SH-SY5Y (cell line): ENCODE measurements at regions not wholly inside any gene's neighbourhood (a gene's known extent, or its start where the extent isn't known, plus 50 kb on each side); places are given as distances from the start of the nearest gene placed in this dataset.

Experiments
- GATA2 ChIP-seq: IDR thresholded peaks from 2 replicates; pipeline ENCODE4 v1.6.1; 2011; ENCODE audit warnings: mild to moderate bottlenecking, low read depth, low read length
- GATA3 ChIP-seq: IDR thresholded peaks from 2 replicates; pipeline ENCODE4 v1.6.1; 2011; ENCODE audit warnings: low read depth, mild to moderate bottlenecking, low read length, moderate library complexity

- TF ChIP-seq GATA3, result no peak
Observed at GRCh38 chr4:180900781-180901180, 1342.4 kb upstream of the TENM3 start.

- TF ChIP-seq GATA2 (no peak), GATA3 (no peak)
Observed at GRCh38 chr4:180909279-180909678, 1333.9 kb upstream of the TENM3 start.

- TF ChIP-seq GATA3 (no peak), GATA2 (no peak)
Observed at GRCh38 chr4:180913750-180914149, 1329.5 kb upstream of the TENM3 start.

- TF ChIP-seq GATA2 (no peak), GATA3 (no peak)
Observed at GRCh38 chr4:180923486-180923885, 1319.7 kb upstream of the TENM3 start.

GRCh38 chr4:180925805-180926204 lies 1317.4 kb upstream of the TENM3 start:
- TF ChIP-seq GATA2 (no peak), GATA3 (no peak)

GRCh38 chr4:180926277-180926676 lies 1316.9 kb upstream of the TENM3 start:
- no peak for TF ChIP-seq GATA2

- TF ChIP-seq GATA3, result no peak
- TF ChIP-seq GATA2, result no peak
Observed at GRCh38 chr4:180932370-180933001, 1310.7 kb upstream of the TENM3 start.

GRCh38 chr4:180937083-180937482 lies 1306.1 kb upstream of the TENM3 start:
- TF ChIP-seq GATA3, result no peak
- TF ChIP-seq GATA2, result no peak

- TF ChIP-seq GATA3 (no peak), GATA2 (no peak)
Observed at GRCh38 chr4:180940680-180941079, 1302.5 kb upstream of the TENM3 start.

- TF ChIP-seq GATA2 (no peak), GATA3 (no peak)
Observed at GRCh38 chr4:180942367-180942916, 1300.8 kb upstream of the TENM3 start.

GRCh38 chr4:180946188-180946587 lies 1297.0 kb upstream of the TENM3 start:
- TF ChIP-seq GATA2, result no peak
- no peak for TF ChIP-seq GATA3

- TF ChIP-seq GATA2 (no peak), GATA3 (no peak)
Observed at GRCh38 chr4:180947425-180947824, 1295.8 kb upstream of the TENM3 start.

- TF ChIP-seq GATA2 (no peak), GATA3 (no peak)
Observed at GRCh38 chr4:180949424-180950213, 1293.6 kb upstream of the TENM3 start.

GRCh38 chr4:180950377-180950776 lies 1292.8 kb upstream of the TENM3 start:
- TF ChIP-seq GATA2 (no peak), GATA3 (no peak)

- TF ChIP-seq GATA2 (no peak), GATA3 (no peak)
Observed at GRCh38 chr4:180951312-180951711, 1291.9 kb upstream of the TENM3 start.
